ENCODE measurements at regions not wholly inside any gene's neighbourhood (a gene's known extent, or its start where the extent isn't known, plus 50 kb on each side); places are given as distances from the start of the nearest gene placed in this dataset.

GRCh38 chr2:104538077-104538476 is 315.8 kb upstream of the POU3F3 start:
- intact Hi-C loops (cut with DNase I): no loop called here
- DNase-seq (ENCODE audit: extremely low spot score in 2 of 2): no peak
- H3K27me3 ChIP-seq: no peaks in the 10 kb centered on the region
- H3K36me3 ChIP-seq: no peaks in the 10 kb centered on the region
- no peak overlapping the region for H3K4me3 ChIP-seq
- no peak overlapping the region for H3K27ac ChIP-seq
- H3K4me1 ChIP-seq: no peaks in the 10 kb centered on the region
- no peaks in the 10 kb centered on the region for H3K9me3 ChIP-seq
- TF ChIP-seq CTCF (IDR thresholded peaks at IDR 0.05) (no peak), POLR2AphosphoS5 (IDR thresholded peaks at IDR 0.05; ENCODE audit: insufficient read depth in 1 of 2, low read depth in 1 of 2) (no peak), POLR2A (IDR thresholded peaks at IDR 0.05) (no peak)

- intact Hi-C loops (cut with DNase I): no loop called here
- no peak overlapping the region for H3K4me3 ChIP-seq
These were observed 314.3 kb upstream of the POU3F3 start for GRCh38 chr2:104539649-104540048.

DNA sequence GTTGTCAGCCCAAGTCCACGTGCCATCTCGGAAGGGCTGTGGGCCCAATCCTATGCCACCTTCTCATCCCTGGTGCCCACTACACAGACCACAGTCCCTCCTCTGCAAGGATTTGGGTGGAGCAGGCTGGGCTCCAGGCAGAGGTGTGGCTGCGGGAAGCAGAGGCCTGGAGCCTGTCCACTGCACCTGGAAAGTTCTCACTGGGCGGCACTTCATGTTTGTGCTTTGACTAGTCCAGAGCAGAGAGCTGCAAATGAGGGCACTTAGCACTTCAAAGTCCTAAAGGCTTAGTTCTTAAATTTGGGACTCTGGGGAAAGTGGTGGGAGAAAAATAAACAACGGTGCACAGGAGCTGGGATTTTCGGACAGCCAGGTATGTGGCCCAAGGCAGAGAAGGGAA is 308.9 kb upstream of the POU3F3 start:
- no peak overlapping the region for H3K27ac ChIP-seq
- DNase-seq (ENCODE audit: extremely low spot score in 2 of 2): no peak
- intact Hi-C loops (cut with DNase I): no loop called here
- H3K36me3 ChIP-seq: no peaks in the 10 kb centered on the region
- H3K9me3 ChIP-seq: no peaks in the 10 kb centered on the region
- no peak for TF ChIP-seq POLR2A (IDR thresholded peaks at IDR 0.05)
- no peak for TF ChIP-seq POLR2AphosphoS5 (IDR thresholded peaks at IDR 0.05; ENCODE audit: insufficient read depth in 1 of 2, low read depth in 1 of 2)
- no peak for TF ChIP-seq CTCF (IDR thresholded peaks at IDR 0.05)
- H3K4me3 ChIP-seq: no peak overlapping the region
- H3K27me3 ChIP-seq: no peaks in the 10 kb centered on the region
- no peaks in the 10 kb centered on the region for H3K4me1 ChIP-seq

More at GRCh38 chr2:104539649-104540048, 314.3 kb upstream of the POU3F3 start:
- Histone ChIP-seq H3K4me1 (no peaks in the 10 kb centered on the region), H3K27me3 (no peaks in the 10 kb centered on the region), H3K36me3 (no peaks in the 10 kb centered on the region), H3K9me3 (no peaks in the 10 kb centered on the region), H3K27ac (no peak overlapping the region)
- no peak for DNase-seq (ENCODE audit: extremely low spot score in 2 of 2)
- TF ChIP-seq POLR2A (IDR thresholded peaks at IDR 0.05) (no peak), POLR2AphosphoS5 (IDR thresholded peaks at IDR 0.05; ENCODE audit: insufficient read depth in 1 of 2, low read depth in 1 of 2) (no peak), CTCF (IDR thresholded peaks at IDR 0.05) (no peak)

GRCh38 chr2:104546537-104546936 is 307.4 kb upstream of the POU3F3 start:
- intact Hi-C loops (cut with DNase I): no loop called here
- H3K9me3 ChIP-seq: no peaks in the 10 kb centered on the region
- no peaks in the 10 kb centered on the region for H3K27me3 ChIP-seq
- H3K27ac ChIP-seq: no peak overlapping the region
- no peak for DNase-seq (ENCODE audit: extremely low spot score in 2 of 2)
- H3K4me1 ChIP-seq: no peaks in the 10 kb centered on the region
- H3K4me3 ChIP-seq: no peak overlapping the region
- TF ChIP-seq POLR2A (IDR thresholded peaks at IDR 0.05): no peak
- TF ChIP-seq CTCF (IDR thresholded peaks at IDR 0.05): no peak
- no peak for TF ChIP-seq POLR2AphosphoS5 (IDR thresholded peaks at IDR 0.05; ENCODE audit: insufficient read depth in 1 of 2, low read depth in 1 of 2)
- no peaks in the 10 kb centered on the region for H3K36me3 ChIP-seq

- no peaks in the 10 kb centered on the region for H3K27me3 ChIP-seq
- no peak overlapping the region for H3K4me3 ChIP-seq
- H3K36me3 ChIP-seq: no peaks in the 10 kb centered on the region
- TF ChIP-seq CTCF (IDR thresholded peaks at IDR 0.05) (no peak), POLR2A (IDR thresholded peaks at IDR 0.05) (no peak), POLR2AphosphoS5 (IDR thresholded peaks at IDR 0.05; ENCODE audit: insufficient read depth in 1 of 2, low read depth in 1 of 2) (no peak)
- no peaks in the 10 kb centered on the region for H3K9me3 ChIP-seq
- no peak for DNase-seq (ENCODE audit: extremely low spot score in 2 of 2)
- intact Hi-C loops (cut with DNase I): no loop called here
- no peak overlapping the region for H3K27ac ChIP-seq
- no peaks in the 10 kb centered on the region for H3K4me1 ChIP-seq
These were observed 306.7 kb upstream of the POU3F3 start for GRCh38 chr2:104547221-104547620.
